ENCODE measurements at regions not wholly inside any gene's neighbourhood (a gene's known extent, or its start where the extent isn't known, plus 50 kb on each side); places are given as distances from the start of the nearest gene placed in this dataset.

- TF ChIP-seq CTCF (IDR thresholded peaks at IDR 0.05; ENCODE audit: low read depth, low read length): no peak
Observed at GRCh38 chr20:11301699-11302098, 616.0 kb upstream of the BTBD3 start.

GRCh38 chr20:11302436-11302835, 615.3 kb upstream of the BTBD3 start:
- DNase-seq (ENCODE audit: extremely low read depth, low read depth): peak; percentile 14
- TF ChIP-seq CTCF (IDR thresholded peaks at IDR 0.05; ENCODE audit: low read depth, low read length): no peak

More at GRCh38 chr20:11301699-11302098, 616.0 kb upstream of the BTBD3 start:
- no peak for DNase-seq (ENCODE audit: extremely low read depth, low read depth)

- DNase-seq (ENCODE audit: extremely low read depth, low read depth): no peak
- no peak for TF ChIP-seq CTCF (IDR thresholded peaks at IDR 0.05; ENCODE audit: low read depth, low read length)
Observed at GRCh38 chr20:11304795-11305194, 612.9 kb upstream of the BTBD3 start.

- no peak for TF ChIP-seq CTCF (IDR thresholded peaks at IDR 0.05; ENCODE audit: low read depth, low read length)
- no peak for DNase-seq (ENCODE audit: extremely low read depth, low read depth)
Observed at GRCh38 chr20:11305406-11305805, 612.3 kb upstream of the BTBD3 start.

GRCh38 chr20:11311659-11312224, 606.0 kb upstream of the BTBD3 start:
- TF ChIP-seq CTCF (IDR thresholded peaks at IDR 0.05; ENCODE audit: low read depth, low read length): no peak
- DNase-seq (ENCODE audit: extremely low read depth, low read depth): no peak

- no peak for DNase-seq (ENCODE audit: extremely low read depth, low read depth)
- TF ChIP-seq CTCF (IDR thresholded peaks at IDR 0.05; ENCODE audit: low read depth, low read length): no peak
Observed at GRCh38 chr20:11315525-11315924, 602.2 kb upstream of the BTBD3 start.

- no peak for DNase-seq (ENCODE audit: extremely low read depth, low read depth)
- no peak for TF ChIP-seq CTCF (IDR thresholded peaks at IDR 0.05; ENCODE audit: low read depth, low read length)
Observed at GRCh38 chr20:11316244-11316643, 601.4 kb upstream of the BTBD3 start.
